ENCODE measurements at regions not wholly inside any gene's neighbourhood (a gene's known extent, or its start where the extent isn't known, plus 50 kb on each side); places are given as distances from the start of the nearest gene placed in this dataset.

GRCh38 chr16:65449526-65449925 lies 327.7 kb upstream of the CDH11 start:
- no peaks in the 10 kb centered on the region for H3K9me3 ChIP-seq
- H3K27me3 ChIP-seq, result no peaks in the 10 kb centered on the region
- 48 to 53% methylated on average over 1 of the region's 1 CpG for WGBS, 2 donors
- H3K4me3 ChIP-seq, result no peak overlapping the region
- DNase-seq (no peak), ATAC-seq (no peak)
- no peaks in the 10 kb centered on the region for H3K4me1 ChIP-seq
- no peak overlapping the region for H3K27ac ChIP-seq
- H3K36me3 ChIP-seq (replicated peaks in 1 of 2; ENCODE audit: insufficient read depth in 1 of 2, low read depth in 2 of 2), result no peaks in the 10 kb centered on the region
- intact Hi-C loops (cut with DNase I), result no loop called here
- no peak for TF ChIP-seq CTCF (IDR thresholded peaks at IDR 0.05)
- TF ChIP-seq POLR2A (IDR thresholded peaks at IDR 0.05), result no peak

GRCh38 chr16:65446427-65446826 lies 324.6 kb upstream of the CDH11 start:
- Histone ChIP-seq H3K36me3 (replicated peaks in 1 of 2; ENCODE audit: insufficient read depth in 1 of 2, low read depth in 2 of 2) (no peaks in the 10 kb centered on the region), H3K4me1 (no peaks in the 10 kb centered on the region), H3K27me3 (no peaks in the 10 kb centered on the region), H3K27ac (no peak overlapping the region), H3K9me3 (no peaks in the 10 kb centered on the region), H3K4me3 (no peak overlapping the region)
- DNase-seq, result no peak
- no peak for ATAC-seq
- TF ChIP-seq POLR2A (IDR thresholded peaks at IDR 0.05), result no peak
- no peak for TF ChIP-seq CTCF (IDR thresholded peaks at IDR 0.05)
- 60 to 76% methylated on average over 2 of the region's 2 CpGs for WGBS, 2 donors
- intact Hi-C loops (cut with DNase I), result no loop called here

- no peaks in the 10 kb centered on the region for H3K27me3 ChIP-seq
- H3K9me3 ChIP-seq, result no peaks in the 10 kb centered on the region
- ATAC-seq, result no peak
- intact Hi-C loops (cut with DNase I), result no loop called here
- no peaks in the 10 kb centered on the region for H3K4me1 ChIP-seq
- DNase-seq, result no peak
- WGBS, 2 donors, result 26 to 31% methylated on average over 1 of the region's 1 CpG
- TF ChIP-seq CTCF (IDR thresholded peaks at IDR 0.05), result no peak
- no peak for TF ChIP-seq POLR2A (IDR thresholded peaks at IDR 0.05)
- H3K27ac ChIP-seq, result no peak overlapping the region
- H3K36me3 ChIP-seq (replicated peaks in 1 of 2; ENCODE audit: insufficient read depth in 1 of 2, low read depth in 2 of 2), result no peaks in the 10 kb centered on the region
- H3K4me3 ChIP-seq, result no peak overlapping the region
Observed at GRCh38 chr16:65445313-65446260, 323.7 kb upstream of the CDH11 start.

- H3K9me3 ChIP-seq, result no peaks in the 10 kb centered on the region
- TF ChIP-seq POLR2A (IDR thresholded peaks at IDR 0.05), result no peak
- TF ChIP-seq CTCF (IDR thresholded peaks at IDR 0.05), result no peak
- H3K36me3 ChIP-seq (replicated peaks in 1 of 2; ENCODE audit: insufficient read depth in 1 of 2, low read depth in 2 of 2), result no peaks in the 10 kb centered on the region
- intact Hi-C loops (cut with DNase I), result no loop called here
- H3K27me3 ChIP-seq, result no peaks in the 10 kb centered on the region
- DNase-seq (no peak), ATAC-seq (no peak)
- H3K4me3 ChIP-seq, result no peak overlapping the region
- no peak overlapping the region for H3K27ac ChIP-seq
- WGBS, 2 donors, result 52 to 67% methylated on average over 2 of the region's 2 CpGs
- H3K4me1 ChIP-seq, result no peaks in the 10 kb centered on the region
Observed at GRCh38 chr16:65441501-65441900, 319.6 kb upstream of the CDH11 start.
